ENCODE measurements at regions not wholly inside any gene's neighbourhood (a gene's known extent, or its start where the extent isn't known, plus 50 kb on each side); places are given as distances from the start of the nearest gene placed in this dataset.
A peak's percentile ranks its signal among the peaks of the same experiment; 100 is the strongest.

DNA sequence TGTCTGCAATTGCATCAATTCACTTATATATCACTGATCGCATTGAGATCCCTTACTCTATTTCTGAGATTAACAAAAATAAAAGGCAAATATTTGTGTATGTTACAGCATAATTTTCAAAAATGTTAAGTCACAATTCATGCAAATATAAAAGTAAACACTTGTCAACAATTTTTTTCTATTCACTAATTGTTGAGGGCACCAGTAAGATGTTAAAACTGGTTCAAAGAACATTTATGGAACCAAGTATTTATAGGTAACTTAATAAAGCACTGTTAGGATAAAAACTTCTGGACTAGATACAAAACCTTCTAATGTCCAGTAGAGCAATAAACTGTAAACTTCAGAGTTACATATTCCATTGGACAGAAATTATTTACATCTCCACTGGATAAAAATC is 586.1 kb upstream of the AUTS2 start:
- no peaks in the 10 kb centered on the region for H3K4me1 Mint-ChIP-seq (ENCODE audit: unreplicated experiment)
- DNase-seq (ENCODE audit: extremely low spot score, unreplicated experiment) = no peak
- no peaks in the 10 kb centered on the region for H3K27me3 Mint-ChIP-seq
- no peaks in the 10 kb centered on the region for H3K36me3 Mint-ChIP-seq
- no peak overlapping the region for H3K4me3 Mint-ChIP-seq
- TF ChIP-seq, protein P1, sequence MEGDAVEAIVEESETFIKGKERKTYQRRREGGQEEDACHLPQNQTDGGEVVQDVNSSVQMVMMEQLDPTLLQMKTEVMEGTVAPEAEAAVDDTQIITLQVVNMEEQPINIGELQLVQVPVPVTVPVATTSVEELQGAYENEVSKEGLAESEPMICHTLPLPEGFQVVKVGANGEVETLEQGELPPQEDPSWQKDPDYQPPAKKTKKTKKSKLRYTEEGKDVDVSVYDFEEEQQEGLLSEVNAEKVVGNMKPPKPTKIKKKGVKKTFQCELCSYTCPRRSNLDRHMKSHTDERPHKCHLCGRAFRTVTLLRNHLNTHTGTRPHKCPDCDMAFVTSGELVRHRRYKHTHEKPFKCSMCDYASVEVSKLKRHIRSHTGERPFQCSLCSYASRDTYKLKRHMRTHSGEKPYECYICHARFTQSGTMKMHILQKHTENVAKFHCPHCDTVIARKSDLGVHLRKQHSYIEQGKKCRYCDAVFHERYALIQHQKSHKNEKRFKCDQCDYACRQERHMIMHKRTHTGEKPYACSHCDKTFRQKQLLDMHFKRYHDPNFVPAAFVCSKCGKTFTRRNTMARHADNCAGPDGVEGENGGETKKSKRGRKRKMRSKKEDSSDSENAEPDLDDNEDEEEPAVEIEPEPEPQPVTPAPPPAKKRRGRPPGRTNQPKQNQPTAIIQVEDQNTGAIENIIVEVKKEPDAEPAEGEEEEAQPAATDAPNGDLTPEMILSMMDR (conservative IDR thresholded peaks at IDR 0.05) = no peak
- H3K27ac Mint-ChIP-seq = no peak overlapping the region
- no peaks in the 10 kb centered on the region for H3K9me3 Mint-ChIP-seq

DNA sequence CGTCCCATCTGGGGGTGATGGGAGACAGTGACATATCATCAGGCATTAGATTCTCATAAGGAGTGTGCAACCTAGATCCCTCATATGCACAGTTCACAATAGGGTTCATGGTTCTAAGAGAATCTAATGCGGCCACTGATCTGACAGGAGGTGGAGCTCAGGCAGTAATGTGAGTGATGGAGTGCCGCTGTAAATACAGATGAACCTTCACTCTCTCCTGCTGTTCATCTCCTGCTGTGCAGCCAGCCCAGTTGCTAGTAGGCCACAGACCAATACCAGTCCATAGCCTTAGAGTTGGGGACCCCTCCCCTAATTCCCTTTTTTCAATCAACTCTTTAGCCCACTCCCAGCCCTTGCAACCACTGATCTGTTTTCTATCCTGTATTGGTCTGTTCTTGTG is 581.1 kb upstream of the AUTS2 start:
- TF ChIP-seq, protein P1 (conservative IDR thresholded peaks at IDR 0.05) = no peak
- no peak overlapping the region for H3K4me3 Mint-ChIP-seq
- no peaks in the 10 kb centered on the region for H3K4me1 Mint-ChIP-seq (ENCODE audit: unreplicated experiment)

DNA sequence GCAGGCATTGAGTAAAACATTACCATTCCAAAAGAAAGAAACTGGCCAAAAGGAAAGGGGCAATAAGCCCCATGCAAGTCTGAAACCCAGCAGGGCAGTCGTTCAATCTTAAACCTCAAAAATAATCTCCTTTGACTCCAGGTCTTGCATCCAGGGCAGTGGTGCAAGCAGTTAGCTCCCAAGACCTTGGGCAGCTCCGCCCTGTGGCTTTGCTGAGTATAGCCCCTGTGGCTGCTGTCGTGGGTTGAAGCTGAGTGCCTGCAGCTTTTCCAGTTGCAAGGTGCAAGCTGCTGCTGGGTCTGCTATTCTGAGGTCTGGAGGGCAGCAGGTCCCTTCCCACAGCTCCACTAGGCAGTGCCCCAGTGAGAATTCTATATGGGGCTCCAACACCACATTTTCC is 580.1 kb upstream of the AUTS2 start:
- TF ChIP-seq, protein P1 (conservative IDR thresholded peaks at IDR 0.05) = peak; percentile 51
- H3K27me3 Mint-ChIP-seq = no peaks in the 10 kb centered on the region
- peaks cover 5% of the 10 kb centered on the region for H3K9me3 Mint-ChIP-seq
- H3K36me3 Mint-ChIP-seq = no peaks in the 10 kb centered on the region
- H3K27ac Mint-ChIP-seq = no peak overlapping the region
- no peak for DNase-seq (ENCODE audit: extremely low spot score, unreplicated experiment)
- H3K4me1 Mint-ChIP-seq (ENCODE audit: unreplicated experiment) = no peaks in the 10 kb centered on the region
- H3K4me3 Mint-ChIP-seq = no peak overlapping the region

More for the DNA sequence above, 581.1 kb upstream of the AUTS2 start:
- no peak for DNase-seq (ENCODE audit: extremely low spot score, unreplicated experiment)
- H3K27ac Mint-ChIP-seq = no peak overlapping the region
- peaks cover 5% of the 10 kb centered on the region for H3K9me3 Mint-ChIP-seq
- H3K27me3 Mint-ChIP-seq = no peaks in the 10 kb centered on the region
- no peaks in the 10 kb centered on the region for H3K36me3 Mint-ChIP-seq

DNA sequence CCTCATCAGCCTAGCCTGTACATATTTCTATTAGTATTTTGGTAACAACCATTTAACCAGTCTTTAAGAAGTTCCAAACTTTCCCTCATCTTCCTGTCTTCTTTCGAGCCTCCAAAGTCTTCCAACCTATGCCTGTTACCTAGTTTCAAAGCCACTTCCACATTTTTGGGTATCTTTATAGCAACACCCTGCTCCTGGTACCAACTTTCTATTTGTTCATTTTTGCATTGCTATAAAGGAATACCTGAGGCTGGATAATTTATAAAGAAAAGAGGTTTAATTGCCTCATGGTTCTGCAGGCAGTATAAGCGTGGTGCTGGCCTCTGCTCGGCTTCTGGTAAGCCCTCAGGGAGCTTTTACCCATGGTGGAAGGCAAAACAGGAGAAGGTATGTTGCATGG is 578.8 kb upstream of the AUTS2 start:
- Mint-ChIP-seq H3K9me3 (peaks cover 5% of the 10 kb centered on the region), H3K4me3 (no peak overlapping the region), H3K27ac (no peak overlapping the region), H3K27me3 (no peaks in the 10 kb centered on the region), H3K36me3 (no peaks in the 10 kb centered on the region), H3K4me1 (ENCODE audit: unreplicated experiment) (no peaks in the 10 kb centered on the region)
- no peak for DNase-seq (ENCODE audit: extremely low spot score, unreplicated experiment)
- TF ChIP-seq, protein P1 (conservative IDR thresholded peaks at IDR 0.05) = no peak

DNA sequence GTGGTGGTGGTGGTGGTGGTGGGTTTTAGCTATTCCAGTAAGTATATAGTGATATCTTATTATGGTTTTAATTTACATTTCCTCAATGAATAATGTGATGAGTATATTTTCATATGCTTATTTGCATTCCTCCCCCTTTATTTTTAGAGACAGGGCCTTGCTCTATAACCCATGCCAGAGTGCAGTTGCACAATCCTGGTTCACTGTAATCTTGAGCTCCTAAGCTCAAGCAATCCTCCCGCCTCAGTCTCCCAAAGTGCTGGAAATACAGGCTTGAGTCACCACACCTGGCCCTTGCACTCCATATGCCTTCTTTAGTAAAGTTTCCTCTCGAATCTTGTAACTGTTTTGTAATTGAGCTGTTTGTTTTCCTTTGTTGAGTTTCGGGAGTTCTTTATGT is 577.7 kb upstream of the AUTS2 start:
- no peaks in the 10 kb centered on the region for H3K36me3 Mint-ChIP-seq
- H3K4me1 Mint-ChIP-seq (ENCODE audit: unreplicated experiment) = no peaks in the 10 kb centered on the region
- H3K9me3 Mint-ChIP-seq = peaks cover 5% of the 10 kb centered on the region
- no peak overlapping the region for H3K4me3 Mint-ChIP-seq
- TF ChIP-seq, protein P1 (conservative IDR thresholded peaks at IDR 0.05) = no peak
- H3K27ac Mint-ChIP-seq = no peak overlapping the region
- no peak for DNase-seq (ENCODE audit: extremely low spot score, unreplicated experiment)
- no peaks in the 10 kb centered on the region for H3K27me3 Mint-ChIP-seq

DNA sequence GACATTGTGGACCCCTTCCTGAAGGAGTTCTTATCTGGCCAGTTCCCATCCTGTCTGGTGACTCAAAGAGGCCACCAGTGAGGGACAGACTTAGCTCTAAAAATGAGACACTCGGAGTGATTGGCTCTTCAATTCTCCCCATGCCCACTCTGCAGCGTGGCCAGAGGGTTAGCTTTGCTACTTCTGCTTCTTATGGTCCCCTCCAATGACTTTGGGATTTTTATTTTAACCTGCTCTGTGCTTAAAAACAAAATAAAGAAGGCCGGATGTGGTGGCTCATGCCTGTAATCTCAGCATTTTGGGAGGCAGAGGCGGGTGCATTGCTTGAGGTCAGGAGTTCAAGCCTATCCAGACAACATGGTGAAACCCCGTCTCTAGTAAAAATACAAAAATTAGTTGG is 573.0 kb upstream of the AUTS2 start:
- no peaks in the 10 kb centered on the region for H3K27me3 Mint-ChIP-seq
- no peak for DNase-seq (ENCODE audit: extremely low spot score, unreplicated experiment)
- H3K4me3 Mint-ChIP-seq = no peak overlapping the region
- H3K4me1 Mint-ChIP-seq (ENCODE audit: unreplicated experiment) = no peaks in the 10 kb centered on the region
- no peaks in the 10 kb centered on the region for H3K36me3 Mint-ChIP-seq
- peaks cover 5% of the 10 kb centered on the region for H3K9me3 Mint-ChIP-seq
- TF ChIP-seq, protein P1 (conservative IDR thresholded peaks at IDR 0.05) = no peak
- H3K27ac Mint-ChIP-seq = no peak overlapping the region

Measured in type B pancreatic cell (in vitro differentiated cells).